ENCODE measurements at regions not wholly inside any gene's neighbourhood (a gene's known extent, or its start where the extent isn't known, plus 50 kb on each side); places are given as distances from the start of the nearest gene placed in this dataset.

GRCh38 chr1:73537400-73537799 is 660.6 kb downstream of the LRRIQ3 start:
- TF ChIP-seq CTCF (IDR thresholded peaks at IDR 0.05; ENCODE audit: control insufficient read depth, extremely low read depth, insufficient read depth) = no peak
- no peak for DNase-seq (ENCODE audit: low read depth)

DNA sequence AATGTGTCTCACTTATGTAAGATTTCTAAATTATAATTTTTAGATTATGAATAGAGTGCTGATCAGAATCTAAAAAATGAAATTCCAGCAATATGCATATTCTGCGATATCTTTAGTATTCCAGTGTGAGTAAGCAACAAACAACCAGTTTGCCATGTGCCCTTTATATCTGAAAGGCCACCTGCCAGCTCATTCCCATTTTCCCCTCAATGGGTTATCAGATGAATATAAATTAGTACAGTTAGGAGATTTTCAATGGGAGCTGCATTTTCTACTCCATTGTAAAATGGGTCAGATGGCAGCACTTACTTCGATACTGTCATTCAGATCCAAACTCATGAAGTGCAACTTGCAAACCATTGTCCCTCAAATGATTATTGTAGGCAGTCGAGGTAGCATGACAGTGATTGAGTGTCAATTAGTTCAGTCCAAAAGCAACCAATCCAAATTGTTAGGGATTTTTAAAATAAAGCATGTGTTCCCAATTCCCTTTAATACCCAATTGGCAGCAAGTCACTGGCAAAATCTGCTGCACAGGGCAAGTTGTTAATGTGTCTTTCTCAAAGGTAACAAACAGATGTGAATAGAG is 680.3 kb downstream of the LRRIQ3 start:
- TF ChIP-seq CTCF (IDR thresholded peaks at IDR 0.05; ENCODE audit: control insufficient read depth, extremely low read depth, insufficient read depth) = no peak
- no peak overlapping the region for H3K4me3 ChIP-seq (ENCODE audit: low read depth, low read length)
- no peak for DNase-seq (ENCODE audit: low read depth)

More at GRCh38 chr1:73537400-73537799, 660.6 kb downstream of the LRRIQ3 start:
- H3K4me3 ChIP-seq (ENCODE audit: low read depth, low read length) = no peak overlapping the region

GRCh38 chr1:73516451-73516850 is 681.5 kb downstream of the LRRIQ3 start:
- H3K4me3 ChIP-seq (ENCODE audit: low read depth, low read length) = no peak overlapping the region
- DNase-seq (ENCODE audit: low read depth) = no peak
- TF ChIP-seq CTCF (IDR thresholded peaks at IDR 0.05; ENCODE audit: control insufficient read depth, extremely low read depth, insufficient read depth) = no peak

DNA sequence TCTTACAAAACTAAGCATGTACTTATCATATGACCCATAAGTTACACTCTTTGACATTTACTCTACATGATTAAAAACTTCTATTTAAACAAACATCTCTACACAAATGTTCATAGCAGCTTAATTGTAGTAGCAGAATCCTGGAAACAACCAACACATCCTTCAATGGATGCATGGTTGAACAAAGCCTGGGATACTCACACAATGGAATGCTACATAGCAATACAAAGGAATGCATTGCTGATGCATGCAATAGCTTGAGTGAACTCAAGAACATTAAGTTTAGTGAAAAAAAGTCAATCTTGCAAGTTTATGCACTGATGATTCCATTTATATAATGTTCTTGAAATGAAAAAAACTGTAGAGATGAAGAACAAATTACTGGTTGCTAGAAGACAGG is 686.9 kb downstream of the LRRIQ3 start:
- no peak for TF ChIP-seq CTCF (IDR thresholded peaks at IDR 0.05; ENCODE audit: control insufficient read depth, extremely low read depth, insufficient read depth)
- no peak for DNase-seq (ENCODE audit: low read depth)
- H3K4me3 ChIP-seq (ENCODE audit: low read depth, low read length) = no peak overlapping the region

GRCh38 chr1:73500154-73500553 is 697.8 kb downstream of the LRRIQ3 start:
- no peak for TF ChIP-seq CTCF (IDR thresholded peaks at IDR 0.05; ENCODE audit: control insufficient read depth, extremely low read depth, insufficient read depth)
- H3K4me3 ChIP-seq (ENCODE audit: low read depth, low read length) = no peak overlapping the region
- no peak for DNase-seq (ENCODE audit: low read depth)

- TF ChIP-seq CTCF (IDR thresholded peaks at IDR 0.05; ENCODE audit: control insufficient read depth, extremely low read depth, insufficient read depth) = no peak
- no peak overlapping the region for H3K4me3 ChIP-seq (ENCODE audit: low read depth, low read length)
- no peak for DNase-seq (ENCODE audit: low read depth)
Measured at GRCh38 chr1:73499671-73500070, 698.3 kb downstream of the LRRIQ3 start.

DNA sequence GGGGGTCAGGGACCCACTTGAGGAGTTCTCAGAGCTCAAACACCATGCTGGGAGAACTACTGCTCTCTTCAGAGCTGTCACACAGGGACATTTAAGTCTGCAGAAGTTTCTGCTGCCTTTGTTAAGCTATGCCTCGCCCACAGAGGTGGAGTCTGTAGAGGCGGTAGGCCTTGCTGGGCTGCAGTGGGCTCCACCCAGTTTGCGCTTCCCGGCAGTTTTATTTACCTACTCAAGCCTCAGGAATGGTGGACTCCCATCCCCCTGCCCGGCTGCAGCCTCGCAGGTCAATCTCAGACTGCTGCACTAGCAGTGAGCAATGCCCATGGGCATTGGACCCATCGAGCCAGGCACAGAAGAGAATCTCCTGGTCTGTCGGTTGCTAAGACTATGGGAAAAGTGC is 706.4 kb downstream of the LRRIQ3 start:
- no peak for TF ChIP-seq CTCF (IDR thresholded peaks at IDR 0.05; ENCODE audit: control insufficient read depth, extremely low read depth, insufficient read depth)
- no peak overlapping the region for H3K4me3 ChIP-seq (ENCODE audit: low read depth, low read length)
- DNase-seq (ENCODE audit: low read depth) = no peak

All from LNCaP clone FGC (cell line).